Esophagus muscularis mucosa (tissue), 4 donors: ENCODE measurements at regions not wholly inside any gene's neighbourhood (a gene's known extent, or its start where the extent isn't known, plus 50 kb on each side); places are given as distances from the start of the nearest gene placed in this dataset.

Source experiments
- DNase-seq: peaks from one replicate; pipeline ENCODE4 v3.0.0-alpha.2; 2017; ENCODE audit errors: extremely low spot score
- H3K27ac ChIP-seq, 4 donors: fragments of 200-600 bp; sonication (generic); replicated peaks in 1 of 4; 1 replicate in 3 of 4; 2 replicates in 1 of 4; pipeline ENCODE4 v1.5.1; 2016 to 2019; ENCODE audit warnings: mild to moderate bottlenecking in 1 of 4
- H3K27me3 ChIP-seq, 4 donors: fragments of 200-600 bp; sonication (generic); one replicate each; pipeline versions ENCODE4 v1.5.1 to v1.6.0; 2016 to 2019
- H3K36me3 ChIP-seq, 4 donors: fragments of 200-600 bp; sonication (generic); one replicate each; pipeline ENCODE4 v1.5.1; 2016 to 2019
- H3K4me1 ChIP-seq, 4 donors: fragments of 200-600 bp; sonication (generic); one replicate each; pipeline ENCODE4 v1.5.1; 2016 to 2019
- H3K4me3 ChIP-seq, 4 donors: fragments of 200-600 bp; sonication (generic); 1 replicate in 2 of 4; 2 replicates in 2 of 4; pipeline ENCODE4 v1.5.1; 2016 to 2019; ENCODE audit warnings: mild to moderate bottlenecking in 4 of 4, moderate library complexity in 1 of 4
- H3K9me3 ChIP-seq, 4 donors: fragments of 200-600 bp; sonication (generic); 1 replicate in 3 of 4; 2 replicates in 1 of 4; pipeline ENCODE4 v1.5.1; 2016 to 2019
- EP300 ChIP-seq: sonication (generic); formaldehyde crosslinking; IDR thresholded peaks from one replicate; pipeline ENCODE4 v1.6.1; 2017; ENCODE audit warnings: antibody characterized with exemption
- POLR2A ChIP-seq: fragments of 450-650 bp; IDR thresholded peaks from one replicate; pipeline ENCODE4 v1.6.1; 2017; ENCODE audit warnings: antibody characterized with exemption, moderate library complexity, mild to moderate bottlenecking, low read depth
- POLR2AphosphoS5 ChIP-seq, 2 donors: sonication (generic); formaldehyde crosslinking; IDR thresholded peaks; one replicate each; pipeline ENCODE4 v1.6.1; 2017; ENCODE audit warnings: antibody characterized with exemption in 2 of 2
- WGBS: methylation state at CpG from one replicate; pipeline ENCODE4 v1.1.5; 2018; 5-methylcytosine and 5-hydroxymethylcytosine counted together
- intact Hi-C: fragments of 100-400 bp; cut with DNase I; formaldehyde crosslinking; loops from one replicate; pipeline ENCODE4 v1.15.1; 2023
- TF ChIP-seq, protein P1 (sequence below), 3 experiments: fragments of 200-600 bp in 2 of 3; fragments of 450-650 bp in 1 of 3; sonication (generic) in 2 of 3; IDR thresholded peaks; one replicate each; pipeline ENCODE4 v1.5.1; 2017 to 2019; ENCODE audit warnings: antibody characterized with exemption in 3 of 3, mild to moderate bottlenecking in 2 of 3, moderate library complexity in 1 of 3

DNA sequence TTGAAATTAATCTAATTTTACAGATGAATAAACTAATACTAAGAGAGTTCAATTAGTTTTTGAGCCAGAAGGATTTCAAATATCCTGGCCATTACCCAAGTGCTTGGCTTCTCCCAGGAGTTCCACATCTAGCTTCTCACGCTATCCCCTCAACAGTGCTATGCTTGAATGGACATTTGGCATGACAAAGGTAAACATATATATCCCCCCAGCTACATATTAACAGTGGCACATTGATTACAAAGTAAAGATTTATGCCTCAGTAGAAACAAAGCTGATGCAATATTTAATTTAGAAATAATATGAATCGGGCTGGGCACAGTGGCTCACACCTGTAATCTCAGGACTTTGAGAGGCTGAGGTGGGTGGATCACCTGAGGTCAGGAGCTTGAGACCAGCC is 434.6 kb upstream of the PRMT6 start:
- 75% methylated on average over 2 of the region's 2 CpGs for WGBS

DNA sequence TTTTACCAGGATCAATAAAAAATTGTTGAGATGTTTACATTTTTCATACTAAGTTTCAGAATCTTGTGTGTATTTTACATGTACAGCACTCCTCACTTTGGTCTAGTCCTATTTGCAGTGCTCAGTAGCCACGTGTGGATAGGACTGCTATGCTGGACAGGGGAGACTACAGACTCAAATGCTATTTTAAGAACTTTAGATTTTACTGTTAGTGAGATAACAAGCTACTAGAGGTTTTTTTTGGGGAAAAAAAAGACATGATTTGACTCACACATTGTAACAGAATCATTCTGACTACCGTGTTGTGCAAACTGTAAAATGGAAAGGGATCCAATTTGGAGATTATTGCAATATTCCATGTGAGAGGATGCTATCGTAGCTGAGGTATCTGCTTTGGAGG is 418.9 kb upstream of the PRMT6 start:
- 68% methylated on average over 3 of the region's 3 CpGs for WGBS

More for the DNA sequence above, 434.6 kb upstream of the PRMT6 start:
- Histone ChIP-seq H3K4me1 (no peaks in the 10 kb centered on the region), H3K27ac (no peak overlapping the region), H3K27me3 (no peaks in the 10 kb centered on the region), H3K36me3 (no peaks in the 10 kb centered on the region), H3K9me3 (peaks cover 0 to 16% (median 3%) of the 10 kb centered on the region in 4 donors), H3K4me3 (no peak overlapping the region)
- TF ChIP-seq POLR2A (no peak), EP300 (no peak), POLR2AphosphoS5 (IDR thresholded peaks at IDR 0.05) (no peak)
- TF ChIP-seq, protein P1, sequence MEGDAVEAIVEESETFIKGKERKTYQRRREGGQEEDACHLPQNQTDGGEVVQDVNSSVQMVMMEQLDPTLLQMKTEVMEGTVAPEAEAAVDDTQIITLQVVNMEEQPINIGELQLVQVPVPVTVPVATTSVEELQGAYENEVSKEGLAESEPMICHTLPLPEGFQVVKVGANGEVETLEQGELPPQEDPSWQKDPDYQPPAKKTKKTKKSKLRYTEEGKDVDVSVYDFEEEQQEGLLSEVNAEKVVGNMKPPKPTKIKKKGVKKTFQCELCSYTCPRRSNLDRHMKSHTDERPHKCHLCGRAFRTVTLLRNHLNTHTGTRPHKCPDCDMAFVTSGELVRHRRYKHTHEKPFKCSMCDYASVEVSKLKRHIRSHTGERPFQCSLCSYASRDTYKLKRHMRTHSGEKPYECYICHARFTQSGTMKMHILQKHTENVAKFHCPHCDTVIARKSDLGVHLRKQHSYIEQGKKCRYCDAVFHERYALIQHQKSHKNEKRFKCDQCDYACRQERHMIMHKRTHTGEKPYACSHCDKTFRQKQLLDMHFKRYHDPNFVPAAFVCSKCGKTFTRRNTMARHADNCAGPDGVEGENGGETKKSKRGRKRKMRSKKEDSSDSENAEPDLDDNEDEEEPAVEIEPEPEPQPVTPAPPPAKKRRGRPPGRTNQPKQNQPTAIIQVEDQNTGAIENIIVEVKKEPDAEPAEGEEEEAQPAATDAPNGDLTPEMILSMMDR (IDR thresholded peaks at IDR 0.05), result no peak
- no peak for DNase-seq
- intact Hi-C loops, result no loop called here

DNA sequence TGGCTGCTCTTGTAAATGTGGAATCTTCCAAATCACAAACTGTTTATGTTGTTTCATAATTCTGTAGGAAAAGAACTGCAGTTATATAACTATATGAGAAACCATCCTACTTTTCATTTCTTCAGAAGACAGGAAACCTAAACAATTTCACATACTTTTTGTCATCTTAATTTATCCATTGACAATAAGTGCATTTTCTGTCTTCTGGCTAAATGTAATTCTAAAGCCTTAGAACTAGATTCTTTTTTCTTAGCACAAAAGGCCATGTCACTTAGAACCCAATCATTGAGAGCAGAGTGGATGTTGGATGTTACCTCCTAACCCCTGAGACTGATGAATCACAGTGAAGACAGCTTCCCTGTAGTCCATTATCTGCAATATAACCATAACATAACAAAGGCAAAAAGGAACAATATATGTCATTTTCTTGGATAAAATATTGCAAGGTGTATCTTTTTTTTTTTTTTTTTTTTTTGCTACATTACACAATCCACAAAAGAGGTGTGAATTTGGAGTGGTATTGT is 410.2 kb upstream of the PRMT6 start:
- no peak for DNase-seq
- H3K4me3 ChIP-seq, result no peak overlapping the region
- no peaks in the 10 kb centered on the region for H3K9me3 ChIP-seq
- no peaks in the 10 kb centered on the region for H3K36me3 ChIP-seq
- no peaks in the 10 kb centered on the region for H3K4me1 ChIP-seq
- intact Hi-C loops, result no loop called here
- H3K27ac ChIP-seq, result no peak overlapping the region
- TF ChIP-seq EP300 (no peak), POLR2AphosphoS5 (IDR thresholded peaks at IDR 0.05) (no peak), POLR2A (no peak)
- TF ChIP-seq, protein P1 (IDR thresholded peaks at IDR 0.05), result no peak
- no peaks in the 10 kb centered on the region for H3K27me3 ChIP-seq

More for the DNA sequence above, 418.9 kb upstream of the PRMT6 start:
- DNase-seq, result no peak
- Histone ChIP-seq H3K36me3 (no peaks in the 10 kb centered on the region), H3K27ac (no peak overlapping the region), H3K4me1 (no peaks in the 10 kb centered on the region), H3K9me3 (no peaks in the 10 kb centered on the region), H3K27me3 (no peaks in the 10 kb centered on the region), H3K4me3 (no peak overlapping the region)
- TF ChIP-seq POLR2AphosphoS5 (IDR thresholded peaks at IDR 0.05), result no peak
- no peak for TF ChIP-seq POLR2A
- no peak for TF ChIP-seq EP300
- TF ChIP-seq, protein P1 (IDR thresholded peaks at IDR 0.05), result no peak
- intact Hi-C loops, result no loop called here

DNA sequence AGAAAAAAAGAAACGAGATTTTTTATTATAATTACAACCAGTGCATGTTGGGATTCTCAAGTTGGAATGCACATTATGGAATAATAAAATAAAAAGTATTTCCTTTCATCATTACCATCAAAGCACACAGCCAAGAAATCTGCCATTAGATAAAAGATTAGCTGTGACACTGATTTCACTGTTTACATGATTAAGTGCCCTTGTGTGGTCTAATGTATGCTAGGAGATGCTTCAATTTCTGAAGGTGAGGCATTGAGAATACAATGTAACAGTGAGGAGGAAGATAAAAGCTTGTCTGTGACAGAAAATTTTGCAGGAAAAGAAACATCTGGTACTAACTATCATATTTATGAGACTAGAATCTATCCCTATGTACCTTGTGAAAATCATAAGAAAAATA is 409.7 kb upstream of the PRMT6 start:
- no peak for DNase-seq
- Histone ChIP-seq H3K4me3 (no peak overlapping the region), H3K36me3 (no peaks in the 10 kb centered on the region), H3K9me3 (no peaks in the 10 kb centered on the region), H3K27ac (no peak overlapping the region), H3K4me1 (no peaks in the 10 kb centered on the region), H3K27me3 (no peaks in the 10 kb centered on the region)
- WGBS, result 89% methylated on average over 1 of the region's 1 CpG
- intact Hi-C loops, result no loop called here
- TF ChIP-seq POLR2AphosphoS5 (IDR thresholded peaks at IDR 0.05) (no peak), POLR2A (no peak)
- TF ChIP-seq, protein P1 (IDR thresholded peaks at IDR 0.05), result no peak

DNA sequence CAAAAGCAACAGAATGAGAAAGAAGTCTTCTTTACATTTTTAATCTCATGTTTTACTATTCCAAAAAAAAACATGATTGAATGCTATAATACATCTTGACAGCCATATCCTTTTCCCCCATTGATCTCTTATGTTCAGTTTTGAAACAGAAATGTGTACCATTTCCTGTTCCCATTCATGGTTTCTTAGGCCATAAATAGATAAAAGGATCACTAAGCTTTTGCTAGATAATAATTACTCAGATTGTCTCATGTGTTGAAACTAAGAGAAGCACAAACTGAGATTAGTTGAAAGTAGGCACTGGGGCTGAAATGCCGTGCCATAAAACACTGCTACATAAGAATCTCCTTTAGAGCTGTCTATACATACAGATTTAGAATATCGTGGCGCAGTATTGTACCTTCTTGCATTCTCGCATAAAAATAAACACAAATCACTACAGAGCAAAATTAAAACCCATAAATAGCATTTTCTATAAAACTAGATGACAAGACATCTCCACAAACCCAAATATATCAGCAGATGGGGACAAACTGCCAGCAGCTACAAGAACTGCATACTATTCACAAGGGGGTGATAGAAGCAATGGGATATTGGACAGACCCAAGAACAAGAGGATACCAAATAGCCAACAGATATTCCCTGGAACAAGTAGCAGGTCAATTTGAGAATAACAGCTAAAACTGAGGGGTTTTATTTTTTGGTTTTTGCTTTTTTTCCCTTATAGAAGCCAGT is 405.3 kb upstream of the PRMT6 start:
- intact Hi-C loops, result no loop called here
- Histone ChIP-seq H3K4me3 (no peak overlapping the region), H3K9me3 (no peaks in the 10 kb centered on the region), H3K4me1 (no peaks in the 10 kb centered on the region), H3K27ac (no peak overlapping the region), H3K36me3 (no peaks in the 10 kb centered on the region), H3K27me3 (no peaks in the 10 kb centered on the region)
- TF ChIP-seq POLR2A (no peak), POLR2AphosphoS5 (IDR thresholded peaks at IDR 0.05) (no peak), EP300 (no peak)
- TF ChIP-seq, protein P1 (IDR thresholded peaks at IDR 0.05), result no peak
- DNase-seq, result no peak
- 88% methylated on average over 4 of the region's 4 CpGs for WGBS
